ENCODE measurements at regions not wholly inside any gene's neighbourhood (a gene's known extent, or its start where the extent isn't known, plus 50 kb on each side); places are given as distances from the start of the nearest gene placed in this dataset.

DNA sequence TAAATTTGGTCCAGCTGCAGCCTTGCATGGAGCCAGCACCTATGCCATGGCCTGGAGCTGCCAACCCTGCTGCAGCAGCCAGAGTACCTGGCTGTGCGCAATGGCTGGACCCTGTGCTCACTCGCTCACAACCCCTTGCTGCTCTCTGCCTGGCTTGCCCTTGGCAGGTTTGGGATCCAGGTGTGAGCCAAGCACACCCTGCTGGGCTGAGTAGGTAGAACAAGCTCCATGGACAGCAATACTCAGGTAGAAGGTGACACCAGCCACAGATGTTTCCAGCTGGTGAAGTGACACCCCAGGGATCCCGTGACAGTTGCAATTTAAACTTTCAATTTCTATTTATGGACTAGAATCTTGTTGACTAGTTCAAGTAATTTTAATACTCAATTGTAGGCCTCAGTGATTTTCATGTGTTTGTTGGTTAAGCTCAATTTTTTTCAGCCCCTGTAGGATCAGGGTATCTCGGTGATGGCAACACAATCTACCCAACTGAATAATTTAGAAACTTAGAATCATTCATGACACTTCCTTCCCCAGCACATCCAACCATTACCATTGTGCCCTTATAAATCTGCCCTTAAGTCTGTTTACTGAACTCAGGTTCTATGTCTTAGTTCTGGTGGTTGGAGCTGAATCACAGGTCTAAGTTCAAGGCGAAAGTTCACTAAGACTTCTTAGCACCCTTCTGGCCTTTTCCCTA is 480.0 kb downstream of the PMP22 start:
- no peaks in the 10 kb centered on the region for H3K9me3 ChIP-seq
- H3K4me1 ChIP-seq, result no peaks in the 10 kb centered on the region
- TF ChIP-seq, protein P1, sequence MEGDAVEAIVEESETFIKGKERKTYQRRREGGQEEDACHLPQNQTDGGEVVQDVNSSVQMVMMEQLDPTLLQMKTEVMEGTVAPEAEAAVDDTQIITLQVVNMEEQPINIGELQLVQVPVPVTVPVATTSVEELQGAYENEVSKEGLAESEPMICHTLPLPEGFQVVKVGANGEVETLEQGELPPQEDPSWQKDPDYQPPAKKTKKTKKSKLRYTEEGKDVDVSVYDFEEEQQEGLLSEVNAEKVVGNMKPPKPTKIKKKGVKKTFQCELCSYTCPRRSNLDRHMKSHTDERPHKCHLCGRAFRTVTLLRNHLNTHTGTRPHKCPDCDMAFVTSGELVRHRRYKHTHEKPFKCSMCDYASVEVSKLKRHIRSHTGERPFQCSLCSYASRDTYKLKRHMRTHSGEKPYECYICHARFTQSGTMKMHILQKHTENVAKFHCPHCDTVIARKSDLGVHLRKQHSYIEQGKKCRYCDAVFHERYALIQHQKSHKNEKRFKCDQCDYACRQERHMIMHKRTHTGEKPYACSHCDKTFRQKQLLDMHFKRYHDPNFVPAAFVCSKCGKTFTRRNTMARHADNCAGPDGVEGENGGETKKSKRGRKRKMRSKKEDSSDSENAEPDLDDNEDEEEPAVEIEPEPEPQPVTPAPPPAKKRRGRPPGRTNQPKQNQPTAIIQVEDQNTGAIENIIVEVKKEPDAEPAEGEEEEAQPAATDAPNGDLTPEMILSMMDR (IDR thresholded peaks at IDR 0.05), result no peak
- H3K27me3 ChIP-seq, result no peaks in the 10 kb centered on the region
- H3K27ac ChIP-seq, result no peak overlapping the region
- intact Hi-C loops (cut with DNase I), result no loop called here
- H3K36me3 ChIP-seq, result no peaks in the 10 kb centered on the region
- DNase-seq (ENCODE audit: low spot score in 2 of 2), result no peak
- H3K4me3 ChIP-seq, result no peak overlapping the region

DNA sequence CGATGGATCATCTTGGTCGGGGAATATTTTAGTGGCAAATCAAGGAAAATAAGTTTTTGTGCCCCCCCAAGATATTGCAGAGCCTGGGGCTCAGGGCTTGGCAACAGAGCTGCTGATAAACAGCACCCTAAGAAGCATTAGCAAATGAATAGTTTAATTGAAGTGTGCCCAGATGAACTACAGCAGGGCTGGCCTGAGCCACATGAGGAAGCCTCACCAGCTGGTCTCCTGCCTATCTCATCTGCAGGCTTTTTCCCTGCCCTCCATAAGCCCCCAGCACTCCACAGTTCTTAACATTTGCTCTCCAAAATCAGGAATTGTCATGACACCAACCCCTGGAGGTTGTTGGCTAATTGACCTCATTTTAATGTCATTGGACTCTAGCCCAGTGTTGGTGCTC is 480.2 kb downstream of the HS3ST3B1 start:
- Histone ChIP-seq H3K4me3 (no peak overlapping the region), H3K27me3 (no peaks in the 10 kb centered on the region), H3K27ac (no peak overlapping the region), H3K36me3 (no peaks in the 10 kb centered on the region), H3K9me3 (no peaks in the 10 kb centered on the region), H3K4me1 (no peaks in the 10 kb centered on the region)
- intact Hi-C loops (cut with DNase I), result no loop called here
- no peak for DNase-seq (ENCODE audit: low spot score in 2 of 2)
- TF ChIP-seq, protein P1 (IDR thresholded peaks at IDR 0.05), result no peak

DNA sequence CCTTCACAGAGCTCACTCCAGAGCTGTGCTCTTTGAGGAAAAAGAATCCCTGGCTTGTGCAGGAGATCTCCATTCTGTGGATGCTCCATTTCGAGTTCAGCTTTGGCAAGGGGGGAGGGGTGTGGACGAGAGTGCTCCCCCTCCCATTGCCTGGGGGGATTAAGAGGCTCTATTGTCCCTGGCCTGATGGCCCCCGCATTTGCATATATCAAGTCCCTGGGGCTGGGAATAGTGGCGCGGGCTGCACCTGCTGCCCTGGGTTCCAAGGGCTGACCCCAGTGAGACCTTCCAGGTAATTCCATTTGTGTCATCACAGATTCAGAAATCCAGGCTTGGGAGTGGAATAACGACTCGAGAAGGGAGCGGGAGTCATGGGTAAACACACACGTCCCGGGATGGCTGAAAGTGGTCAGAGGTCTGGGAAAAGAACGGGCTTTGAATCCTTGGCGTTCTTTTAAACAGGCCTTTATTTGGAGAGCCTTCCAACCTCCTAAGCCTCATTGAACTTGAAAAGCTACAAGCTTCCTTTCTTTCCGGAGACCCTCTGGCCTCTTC is 479.3 kb downstream of the HS3ST3B1 start:
- TF ChIP-seq, protein P1 (IDR thresholded peaks at IDR 0.05), result no peak
- intact Hi-C loops (cut with DNase I), result no loop called here
- Histone ChIP-seq H3K9me3 (no peaks in the 10 kb centered on the region), H3K36me3 (no peaks in the 10 kb centered on the region), H3K27me3 (no peaks in the 10 kb centered on the region), H3K27ac (no peak overlapping the region), H3K4me3 (no peak overlapping the region), H3K4me1 (no peaks in the 10 kb centered on the region)
- DNase-seq (ENCODE audit: low spot score in 2 of 2), result no peak

DNA sequence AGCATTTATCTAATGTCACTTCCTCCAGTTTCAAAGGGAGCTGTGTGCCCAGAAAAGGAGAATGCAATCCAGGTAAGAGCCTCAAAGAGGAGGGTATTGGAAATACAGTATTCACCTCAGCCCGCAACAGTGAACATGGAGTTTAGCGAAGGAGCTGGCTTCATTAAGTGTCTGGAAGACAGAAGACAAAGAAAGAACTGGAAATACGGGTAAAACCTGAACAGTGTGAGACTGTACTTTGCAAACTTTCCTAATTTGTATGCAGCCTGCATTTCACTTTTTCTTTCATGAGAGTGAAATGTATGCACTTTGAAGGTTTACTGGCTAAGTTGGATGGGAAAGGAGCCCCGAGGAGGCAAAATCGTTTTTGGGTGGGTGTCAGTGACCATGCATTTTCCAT is 478.4 kb downstream of the HS3ST3B1 start:
- Histone ChIP-seq H3K36me3 (no peaks in the 10 kb centered on the region), H3K4me3 (no peak overlapping the region), H3K9me3 (no peaks in the 10 kb centered on the region), H3K4me1 (no peaks in the 10 kb centered on the region), H3K27ac (no peak overlapping the region), H3K27me3 (no peaks in the 10 kb centered on the region)
- intact Hi-C loops (cut with DNase I), result no loop called here
- TF ChIP-seq, protein P1 (IDR thresholded peaks at IDR 0.05), result no peak
- DNase-seq (ENCODE audit: low spot score in 2 of 2), result no peak

DNA sequence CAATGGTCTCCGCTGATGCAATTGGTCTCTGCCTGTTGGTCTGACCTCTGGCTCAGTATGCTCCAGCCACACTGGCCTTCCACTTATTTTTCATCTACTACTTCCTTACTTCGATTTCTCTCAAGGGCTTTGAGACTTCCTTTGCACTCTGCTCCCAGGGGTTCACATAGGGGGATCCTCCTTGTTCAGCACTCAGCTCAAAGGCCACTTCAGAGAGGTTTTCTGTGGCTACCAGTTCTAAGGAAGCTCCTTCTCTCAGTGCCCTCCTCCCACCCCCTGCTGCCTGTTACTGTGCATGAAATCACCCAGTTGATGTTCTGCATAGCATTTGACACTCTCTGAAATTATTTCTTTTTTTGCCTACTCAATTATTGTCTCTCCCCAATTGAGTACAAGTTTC is 476.4 kb downstream of the HS3ST3B1 start:
- H3K4me1 ChIP-seq, result no peaks in the 10 kb centered on the region
- no peak for DNase-seq (ENCODE audit: low spot score in 2 of 2)
- TF ChIP-seq, protein P1 (IDR thresholded peaks at IDR 0.05), result no peak
- intact Hi-C loops (cut with DNase I), result no loop called here
- H3K4me3 ChIP-seq, result no peak overlapping the region
- no peak overlapping the region for H3K27ac ChIP-seq
- H3K27me3 ChIP-seq, result no peaks in the 10 kb centered on the region
- H3K9me3 ChIP-seq, result no peaks in the 10 kb centered on the region
- H3K36me3 ChIP-seq, result no peaks in the 10 kb centered on the region

Data from ascending aorta (tissue), 2 donors.